ENCODE measurements at regions not wholly inside any gene's neighbourhood (a gene's known extent, or its start where the extent isn't known, plus 50 kb on each side); places are given as distances from the start of the nearest gene placed in this dataset.

GRCh38 chr21:27674041-27674615 lies 707.2 kb upstream of the ADAMTS5 start:
- Histone ChIP-seq H3K9ac (ENCODE audit: insufficient read depth in 1 of 2, low read depth in 2 of 2, low read length in 2 of 2) (no peak overlapping the region), H3K9me3 (replicated peaks; ENCODE audit: control insufficient read depth, insufficient read depth, low read depth, low read length) (no peaks in the 10 kb centered on the region; the same call in none of the 2 replicates), H3K79me2 (ENCODE audit: control insufficient read depth, insufficient read depth, low read length) (no peaks in the 10 kb centered on the region), H3K27ac (ENCODE audit: extremely low read depth, low read depth, low read length) (no peak overlapping the region), H3K4me2 (ENCODE audit: insufficient read depth, low read length) (no peak overlapping the region), H3K4me1 (replicated peaks in 1 of 2; ENCODE audit: control insufficient read depth in 2 of 2, insufficient read depth in 2 of 2, low read length in 2 of 2) (no peaks in the 10 kb centered on the region), H4K20me1 (replicated peaks; ENCODE audit: control insufficient read depth, insufficient read depth, low read length) (no peaks in the 10 kb centered on the region), H2AFZ (ENCODE audit: low read depth, low read length) (no peak overlapping the region), H3K9me1 (ENCODE audit: control insufficient read depth, insufficient read depth, low read length) (no peaks in the 10 kb centered on the region), H3K36me3 (ENCODE audit: control insufficient read depth, insufficient read depth, low read length) (no peaks in the 10 kb centered on the region), H3K4me3 (no peak overlapping the region), H3K27me3 (ENCODE audit: control insufficient read depth in 2 of 2, insufficient read depth in 2 of 2, low read length in 2 of 2) (no peaks in the 10 kb centered on the region)
- FAIRE-seq (no peak), ATAC-seq (no peak), DNase-seq (ENCODE audit: extremely low read depth in 1 of 4, low spot score in 3 of 4) (no peak)
- intact Hi-C loops (cut with micrococcal nuclease), result no loop called here
- no TSS peak for BruUV-seq (replicated peaks)
- WGBS (ENCODE audit: insufficient coverage, low coverage, missing lambda C conversion rate), result 3% methylated on average over 4 of the region's 4 CpGs
- POLR2A ChIA-PET, result no interaction called here
- CTCF ChIA-PET (ENCODE audit: low intra/inter-chr PET ratio), result no interaction called here
- in situ Hi-C loops (cut with MboI), result no loop called here
- TF ChIP-seq ESRRB (CRISPR knock-in tag; IDR thresholded peaks at IDR 0.05; ENCODE audit: borderline replicate concordance), result no peak
- TF ChIP-seq STAT6 (CRISPR knock-in tag; IDR thresholded peaks at IDR 0.05), result no peak
- TF ChIP-seq ERF (CRISPR knock-in tag; IDR thresholded peaks at IDR 0.05), result no peak
- no peak for TF ChIP-seq KDM5B (IDR thresholded peaks at IDR 0.05; ENCODE audit: insufficient replicate concordance, low read depth, low read length)
- no peak for TF ChIP-seq GTF2B (IDR thresholded peaks at IDR 0.05; ENCODE audit: extremely low read depth, insufficient read length)
- no peak for TF ChIP-seq USF1 (CRISPR knock-in tag; IDR thresholded peaks at IDR 0.05)
- TF ChIP-seq CTBP1 (IDR thresholded peaks at IDR 0.05; ENCODE audit: borderline replicate concordance), result no peak
- no peak for TF ChIP-seq ZNF444 (CRISPR knock-in tag; IDR thresholded peaks at IDR 0.05)
- no peak for TF ChIP-seq FOXO4 (CRISPR knock-in tag; IDR thresholded peaks at IDR 0.05)
- TF ChIP-seq ATF1 (CRISPR knock-in tag; IDR thresholded peaks at IDR 0.05), result no peak
- TF ChIP-seq ATF1 (tag; IDR thresholded peaks at IDR 0.05), result no peak
- TF ChIP-seq MEF2D (tag; conservative IDR thresholded peaks at IDR 0.05; ENCODE audit: low read depth), result no peak
- no peak for TF ChIP-seq ZNF639 (CRISPR knock-in tag; conservative IDR thresholded peaks at IDR 0.05 in 1 of 2, IDR thresholded peaks at IDR 0.05 in 1 of 2)
- no peak for TF ChIP-seq POLR3A (IDR thresholded peaks at IDR 0.05; ENCODE audit: borderline replicate concordance, extremely low read depth, insufficient read depth, insufficient read length)
- TF ChIP-seq BRF1 (IDR thresholded peaks at IDR 0.05; ENCODE audit: borderline replicate concordance, extremely low read depth, insufficient read length), result no peak
